ENCODE measurements at regions not wholly inside any gene's neighbourhood (a gene's known extent, or its start where the extent isn't known, plus 50 kb on each side); places are given as distances from the start of the nearest gene placed in this dataset.

DNA sequence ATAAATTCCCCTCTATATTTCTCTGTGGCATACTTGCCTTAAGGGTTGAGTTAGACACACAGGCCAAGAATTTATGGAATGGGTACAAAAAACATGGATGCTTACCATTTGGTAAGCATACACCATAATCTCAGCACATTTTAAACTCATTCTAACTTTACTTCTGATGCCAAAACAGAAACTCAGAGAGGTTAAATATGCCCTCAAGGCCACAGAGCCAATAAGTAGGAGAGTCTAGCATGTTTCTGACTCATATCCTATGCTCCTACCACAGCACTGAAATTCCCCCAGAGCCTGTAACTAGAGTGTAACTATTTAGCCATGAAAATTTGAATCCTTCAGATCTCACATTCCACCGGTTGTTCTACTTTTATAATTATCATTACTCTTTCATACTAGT is 559.7 kb downstream of the ACTL7B start:
- Histone ChIP-seq H3K9ac (ENCODE audit: insufficient read length, low read depth) (no peak overlapping the region), H3K36me3 (ENCODE audit: insufficient read depth, insufficient read length, low read length) (no peaks in the 10 kb centered on the region), H3K27me3 (ENCODE audit: insufficient read depth, insufficient read length) (no peaks in the 10 kb centered on the region), H3K9me3 (ENCODE audit: insufficient read depth, low read length) (no peaks in the 10 kb centered on the region), H3K4me1 (ENCODE audit: insufficient read depth, insufficient read length) (no peaks in the 10 kb centered on the region), H3K4me3 (ENCODE audit: insufficient read length, low read depth) (no peak overlapping the region)
- DNase-seq (ENCODE audit: low read depth, low spot score), result no peak
- TF ChIP-seq ZNF274 (IDR thresholded peaks at IDR 0.05; ENCODE audit: low read depth, low read length) (no peak), YY1 (IDR thresholded peaks at IDR 0.05; ENCODE audit: insufficient read depth, insufficient read length) (no peak), SUZ12 (IDR thresholded peaks at IDR 0.05; ENCODE audit: extremely low read depth, insufficient read depth, insufficient read length) (no peak)

DNA sequence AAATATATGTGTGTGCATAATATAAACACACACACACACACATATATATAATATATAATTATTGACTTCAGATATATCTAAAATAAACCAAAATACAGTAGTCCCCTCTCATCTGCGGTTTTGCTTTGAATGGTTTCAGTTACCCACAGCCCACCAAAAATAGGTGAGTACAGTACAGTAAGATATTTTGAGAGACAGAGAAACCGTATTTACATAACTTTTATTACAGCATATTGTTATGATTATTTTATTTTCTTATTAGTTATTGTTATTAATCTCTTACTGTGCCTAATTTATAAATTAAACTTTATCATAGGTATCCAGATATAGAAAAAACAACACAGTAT is 564.2 kb downstream of the ACTL7B start:
- no peaks in the 10 kb centered on the region for H3K27me3 ChIP-seq (ENCODE audit: insufficient read depth, insufficient read length)
- H3K36me3 ChIP-seq (ENCODE audit: insufficient read depth, insufficient read length, low read length), result no peaks in the 10 kb centered on the region
- H3K9ac ChIP-seq (ENCODE audit: insufficient read length, low read depth), result no peak overlapping the region
- DNase-seq (ENCODE audit: low read depth, low spot score), result no peak
- no peaks in the 10 kb centered on the region for H3K9me3 ChIP-seq (ENCODE audit: insufficient read depth, low read length)
- H3K4me1 ChIP-seq (ENCODE audit: insufficient read depth, insufficient read length), result no peaks in the 10 kb centered on the region
- TF ChIP-seq SUZ12 (IDR thresholded peaks at IDR 0.05; ENCODE audit: extremely low read depth, insufficient read depth, insufficient read length) (no peak), YY1 (IDR thresholded peaks at IDR 0.05; ENCODE audit: insufficient read depth, insufficient read length) (no peak), ZNF274 (IDR thresholded peaks at IDR 0.05; ENCODE audit: low read depth, low read length) (no peak)
- H3K4me3 ChIP-seq (ENCODE audit: insufficient read length, low read depth), result no peak overlapping the region

DNA sequence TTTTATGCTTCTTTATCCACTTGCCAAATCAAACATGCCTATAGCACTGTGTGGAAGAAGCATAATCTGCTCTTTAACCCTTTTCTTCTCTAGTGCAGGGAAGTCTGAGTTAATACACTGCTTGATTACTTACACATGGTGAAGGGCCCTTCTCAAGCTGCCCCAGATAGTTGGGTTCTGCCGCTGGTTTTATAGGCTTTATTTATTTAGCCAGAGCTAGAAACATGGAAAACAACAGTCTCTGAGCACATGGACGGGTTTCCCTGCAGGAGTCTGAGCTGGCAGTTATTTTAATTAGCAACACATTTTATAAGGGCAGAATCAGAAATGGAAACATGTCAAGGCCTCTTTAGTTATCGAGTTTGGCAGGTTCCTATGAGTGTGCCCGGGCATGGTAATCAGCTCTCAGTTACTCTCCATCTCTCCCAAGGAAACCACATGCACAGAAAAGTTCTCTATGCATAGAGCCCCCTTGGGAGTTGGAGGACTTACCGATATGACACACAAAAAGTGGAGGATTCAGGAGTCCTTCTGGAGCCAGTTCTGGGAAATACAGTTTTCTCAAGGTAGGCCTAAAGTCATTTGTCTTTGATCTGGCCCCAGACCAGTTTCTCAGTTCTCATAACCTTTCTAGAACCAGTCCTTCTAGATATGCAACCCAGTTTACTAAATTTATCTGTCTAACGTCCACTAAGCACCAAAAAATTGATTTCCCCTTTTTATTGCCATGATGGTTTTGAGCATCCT is 564.8 kb downstream of the ACTL7B start:
- Histone ChIP-seq H3K4me3 (ENCODE audit: insufficient read length, low read depth) (no peak overlapping the region), H3K36me3 (ENCODE audit: insufficient read depth, insufficient read length, low read length) (no peaks in the 10 kb centered on the region), H3K9ac (ENCODE audit: insufficient read length, low read depth) (no peak overlapping the region), H3K9me3 (ENCODE audit: insufficient read depth, low read length) (no peaks in the 10 kb centered on the region), H3K4me1 (ENCODE audit: insufficient read depth, insufficient read length) (no peaks in the 10 kb centered on the region), H3K27me3 (ENCODE audit: insufficient read depth, insufficient read length) (no peaks in the 10 kb centered on the region)
- DNase-seq (ENCODE audit: low read depth, low spot score), result no peak
- TF ChIP-seq SUZ12 (IDR thresholded peaks at IDR 0.05; ENCODE audit: extremely low read depth, insufficient read depth, insufficient read length) (no peak), YY1 (IDR thresholded peaks at IDR 0.05; ENCODE audit: insufficient read depth, insufficient read length) (no peak), ZNF274 (IDR thresholded peaks at IDR 0.05; ENCODE audit: low read depth, low read length) (no peak)

DNA sequence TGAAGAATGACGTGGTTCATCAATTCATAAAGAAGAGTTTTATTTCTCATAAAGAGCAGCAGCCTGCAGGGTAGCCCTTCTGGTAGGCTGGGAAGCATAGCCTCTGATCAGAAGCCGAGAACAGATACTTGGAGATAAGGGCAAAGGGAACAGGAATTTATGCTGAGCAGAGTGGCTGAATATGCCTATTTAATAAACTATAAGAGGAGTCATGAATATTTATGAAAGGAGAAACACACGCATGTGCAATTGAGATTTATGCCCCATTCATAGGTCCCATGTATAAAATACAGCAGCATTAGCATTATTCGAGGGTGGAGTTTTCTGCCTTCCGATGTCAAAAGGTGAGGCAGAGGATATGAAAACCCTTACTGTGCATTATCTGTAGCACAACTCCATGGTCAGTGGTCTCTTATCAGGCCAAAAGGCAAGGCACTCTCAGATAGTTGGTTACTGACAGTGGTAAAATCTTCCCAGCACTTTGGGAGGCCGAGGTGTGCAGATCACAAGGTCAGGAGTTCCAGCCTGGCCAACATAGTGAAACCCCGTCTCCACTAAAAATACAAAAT is 569.1 kb downstream of the ACTL7B start:
- Histone ChIP-seq H3K4me3 (ENCODE audit: insufficient read length, low read depth) (no peak overlapping the region), H3K4me1 (ENCODE audit: insufficient read depth, insufficient read length) (no peaks in the 10 kb centered on the region), H3K36me3 (ENCODE audit: insufficient read depth, insufficient read length, low read length) (no peaks in the 10 kb centered on the region), H3K9ac (ENCODE audit: insufficient read length, low read depth) (no peak overlapping the region), H3K9me3 (ENCODE audit: insufficient read depth, low read length) (no peaks in the 10 kb centered on the region), H3K27me3 (ENCODE audit: insufficient read depth, insufficient read length) (no peaks in the 10 kb centered on the region)
- TF ChIP-seq ZNF274 (IDR thresholded peaks at IDR 0.05; ENCODE audit: low read depth, low read length), result no peak
- no peak for TF ChIP-seq YY1 (IDR thresholded peaks at IDR 0.05; ENCODE audit: insufficient read depth, insufficient read length)
- no peak for TF ChIP-seq SUZ12 (IDR thresholded peaks at IDR 0.05; ENCODE audit: extremely low read depth, insufficient read depth, insufficient read length)
- DNase-seq (ENCODE audit: low read depth, low spot score), result no peak

DNA sequence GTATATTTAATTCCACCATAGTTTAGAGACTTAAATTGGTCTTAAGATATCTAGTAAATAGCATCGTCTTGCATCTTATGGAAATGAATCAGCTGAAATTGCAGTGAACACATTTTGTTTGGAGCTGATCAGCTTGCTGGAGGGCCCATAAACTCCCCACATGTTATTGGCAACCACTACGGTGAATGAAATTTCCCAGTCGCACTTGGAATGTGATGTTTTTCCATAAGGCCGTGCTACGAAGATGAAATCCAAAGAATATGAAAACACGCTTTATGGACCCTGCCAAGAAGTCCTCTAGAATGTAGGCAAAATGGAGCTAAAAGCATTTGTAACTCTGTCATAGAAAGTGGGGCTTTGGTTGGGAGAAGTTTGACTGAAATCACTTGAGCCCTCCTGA is 572.1 kb downstream of the ACTL7B start:
- TF ChIP-seq SUZ12 (IDR thresholded peaks at IDR 0.05; ENCODE audit: extremely low read depth, insufficient read depth, insufficient read length) (no peak), ZNF274 (IDR thresholded peaks at IDR 0.05; ENCODE audit: low read depth, low read length) (no peak), YY1 (IDR thresholded peaks at IDR 0.05; ENCODE audit: insufficient read depth, insufficient read length) (no peak)
- no peaks in the 10 kb centered on the region for H3K9me3 ChIP-seq (ENCODE audit: insufficient read depth, low read length)
- H3K4me1 ChIP-seq (ENCODE audit: insufficient read depth, insufficient read length), result no peaks in the 10 kb centered on the region
- H3K9ac ChIP-seq (ENCODE audit: insufficient read length, low read depth), result no peak overlapping the region
- H3K27me3 ChIP-seq (ENCODE audit: insufficient read depth, insufficient read length), result no peaks in the 10 kb centered on the region
- no peak for DNase-seq (ENCODE audit: low read depth, low spot score)
- no peaks in the 10 kb centered on the region for H3K36me3 ChIP-seq (ENCODE audit: insufficient read depth, insufficient read length, low read length)
- no peak overlapping the region for H3K4me3 ChIP-seq (ENCODE audit: insufficient read length, low read depth)

DNA sequence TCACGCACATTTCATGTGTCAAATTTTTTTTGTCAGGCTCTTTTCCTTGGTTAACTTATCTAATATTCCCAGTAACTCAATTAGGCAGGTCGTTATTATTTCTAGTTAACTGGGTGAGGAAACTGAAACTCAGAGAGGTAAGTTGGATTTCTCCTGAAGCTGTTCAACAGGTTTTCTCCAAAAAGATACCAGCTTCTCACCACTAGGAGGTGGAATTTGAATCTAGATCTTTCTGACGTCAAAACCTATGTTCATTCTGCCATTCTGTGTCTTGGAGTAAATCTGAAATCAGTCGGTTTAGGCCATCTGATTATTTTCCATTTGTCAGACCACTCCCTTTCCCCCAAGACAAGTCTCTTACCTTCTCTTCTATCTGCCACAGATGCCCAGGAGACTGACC is 572.9 kb downstream of the ACTL7B start:
- DNase-seq (ENCODE audit: low read depth, low spot score), result peak; percentile 3
- Histone ChIP-seq H3K4me1 (ENCODE audit: insufficient read depth, insufficient read length) (no peaks in the 10 kb centered on the region), H3K9ac (ENCODE audit: insufficient read length, low read depth) (no peak overlapping the region), H3K4me3 (ENCODE audit: insufficient read length, low read depth) (no peak overlapping the region), H3K27me3 (ENCODE audit: insufficient read depth, insufficient read length) (no peaks in the 10 kb centered on the region), H3K36me3 (ENCODE audit: insufficient read depth, insufficient read length, low read length) (no peaks in the 10 kb centered on the region), H3K9me3 (ENCODE audit: insufficient read depth, low read length) (no peaks in the 10 kb centered on the region)
- no peak for TF ChIP-seq ZNF274 (IDR thresholded peaks at IDR 0.05; ENCODE audit: low read depth, low read length)
- TF ChIP-seq YY1 (IDR thresholded peaks at IDR 0.05; ENCODE audit: insufficient read depth, insufficient read length), result no peak
- no peak for TF ChIP-seq SUZ12 (IDR thresholded peaks at IDR 0.05; ENCODE audit: extremely low read depth, insufficient read depth, insufficient read length)

DNA sequence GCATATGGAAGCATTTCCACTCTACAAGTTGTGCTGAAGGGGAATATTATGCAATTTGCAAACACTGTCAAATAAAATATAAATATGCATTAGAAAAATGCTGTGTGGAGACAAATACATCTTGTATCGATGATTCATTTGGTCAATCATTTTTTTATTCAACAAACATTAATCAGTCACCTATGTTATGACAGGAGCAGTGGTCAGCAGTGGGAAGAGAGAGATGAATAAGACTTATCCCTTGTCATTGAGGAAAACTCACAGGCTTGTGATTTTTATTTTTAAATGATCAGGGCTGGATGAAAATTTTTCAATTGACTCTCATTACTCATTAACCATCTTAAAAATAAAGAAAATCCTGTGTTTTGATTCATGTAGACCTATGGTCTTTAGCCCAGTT is 574.1 kb downstream of the ACTL7B start:
- no peak overlapping the region for H3K9ac ChIP-seq (ENCODE audit: insufficient read length, low read depth)
- no peaks in the 10 kb centered on the region for H3K27me3 ChIP-seq (ENCODE audit: insufficient read depth, insufficient read length)
- no peak for TF ChIP-seq SUZ12 (IDR thresholded peaks at IDR 0.05; ENCODE audit: extremely low read depth, insufficient read depth, insufficient read length)
- TF ChIP-seq ZNF274 (IDR thresholded peaks at IDR 0.05; ENCODE audit: low read depth, low read length), result no peak
- no peak for TF ChIP-seq YY1 (IDR thresholded peaks at IDR 0.05; ENCODE audit: insufficient read depth, insufficient read length)
- H3K4me1 ChIP-seq (ENCODE audit: insufficient read depth, insufficient read length), result no peaks in the 10 kb centered on the region
- H3K9me3 ChIP-seq (ENCODE audit: insufficient read depth, low read length), result no peaks in the 10 kb centered on the region
- no peaks in the 10 kb centered on the region for H3K36me3 ChIP-seq (ENCODE audit: insufficient read depth, insufficient read length, low read length)
- no peak for DNase-seq (ENCODE audit: low read depth, low spot score)
- H3K4me3 ChIP-seq (ENCODE audit: insufficient read length, low read depth), result no peak overlapping the region

Measured in NT2/D1 (cell line).